ENCODE measurements at regions not wholly inside any gene's neighbourhood (a gene's known extent, or its start where the extent isn't known, plus 50 kb on each side); places are given as distances from the start of the nearest gene placed in this dataset.

DNA sequence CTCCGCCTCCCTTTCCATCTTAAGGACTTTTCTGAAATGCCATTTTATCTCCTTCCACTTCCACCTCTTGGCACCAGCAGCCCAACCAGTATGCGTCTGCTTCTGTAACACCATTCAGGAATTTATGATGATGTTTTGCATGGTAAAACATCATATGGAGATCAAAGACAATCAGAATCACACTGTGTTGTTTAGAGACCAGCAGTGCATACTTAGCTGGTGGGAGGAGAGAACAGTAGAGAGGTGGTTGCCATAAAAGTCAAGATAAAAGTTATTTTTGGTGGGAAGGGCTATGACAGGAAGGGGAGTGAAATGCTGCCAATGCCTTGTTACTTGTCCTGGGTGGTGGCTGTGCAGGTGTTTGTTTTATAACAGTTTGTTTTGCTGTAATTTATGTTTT is 268.0 kb downstream of the OPA1 start:
- peaks cover 5% of the 10 kb centered on the region for H3K4me1 ChIP-seq
- no peak overlapping the region for H3K4me3 ChIP-seq
- DNase-seq (ENCODE audit: low spot score in 2 of 2): no peak
- no peaks in the 10 kb centered on the region for H3K27me3 ChIP-seq
- H3K36me3 ChIP-seq: no peaks in the 10 kb centered on the region
- 82% methylated on average over 2 of the region's 2 CpGs for WGBS
- H3K27ac ChIP-seq: no peak overlapping the region
- no peaks in the 10 kb centered on the region for H3K9me3 ChIP-seq
- no peak for TF ChIP-seq EP300 (IDR thresholded peaks at IDR 0.05)
- TF ChIP-seq, protein P1, sequence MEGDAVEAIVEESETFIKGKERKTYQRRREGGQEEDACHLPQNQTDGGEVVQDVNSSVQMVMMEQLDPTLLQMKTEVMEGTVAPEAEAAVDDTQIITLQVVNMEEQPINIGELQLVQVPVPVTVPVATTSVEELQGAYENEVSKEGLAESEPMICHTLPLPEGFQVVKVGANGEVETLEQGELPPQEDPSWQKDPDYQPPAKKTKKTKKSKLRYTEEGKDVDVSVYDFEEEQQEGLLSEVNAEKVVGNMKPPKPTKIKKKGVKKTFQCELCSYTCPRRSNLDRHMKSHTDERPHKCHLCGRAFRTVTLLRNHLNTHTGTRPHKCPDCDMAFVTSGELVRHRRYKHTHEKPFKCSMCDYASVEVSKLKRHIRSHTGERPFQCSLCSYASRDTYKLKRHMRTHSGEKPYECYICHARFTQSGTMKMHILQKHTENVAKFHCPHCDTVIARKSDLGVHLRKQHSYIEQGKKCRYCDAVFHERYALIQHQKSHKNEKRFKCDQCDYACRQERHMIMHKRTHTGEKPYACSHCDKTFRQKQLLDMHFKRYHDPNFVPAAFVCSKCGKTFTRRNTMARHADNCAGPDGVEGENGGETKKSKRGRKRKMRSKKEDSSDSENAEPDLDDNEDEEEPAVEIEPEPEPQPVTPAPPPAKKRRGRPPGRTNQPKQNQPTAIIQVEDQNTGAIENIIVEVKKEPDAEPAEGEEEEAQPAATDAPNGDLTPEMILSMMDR (IDR thresholded peaks at IDR 0.05): no peak
- TF ChIP-seq POLR2AphosphoS5 (IDR thresholded peaks at IDR 0.05): no peak
- no peak for TF ChIP-seq POLR2A (IDR thresholded peaks at IDR 0.05)

DNA sequence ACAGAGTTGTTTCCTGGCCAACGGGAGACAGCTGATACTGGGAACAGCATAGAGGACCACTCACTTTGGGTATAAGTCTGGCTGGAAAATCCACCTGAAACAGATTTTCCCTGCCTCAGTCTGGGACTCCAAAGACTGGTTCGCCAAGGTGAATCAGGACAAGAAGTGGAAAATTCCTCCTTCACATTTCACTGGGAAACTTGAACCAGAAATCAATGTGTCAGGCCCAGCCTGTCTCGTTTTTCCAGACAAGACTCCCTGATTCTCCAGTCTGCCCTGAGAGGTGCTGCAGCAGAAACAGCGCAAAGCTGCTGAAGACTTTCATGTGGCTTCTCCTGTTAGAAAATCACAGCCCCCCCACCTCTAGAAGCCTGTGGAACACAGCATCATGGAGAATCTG is 269.8 kb downstream of the OPA1 start:
- H3K4me3 ChIP-seq: no peak overlapping the region
- 88% methylated on average over 4 of the region's 4 CpGs for WGBS
- H3K9me3 ChIP-seq: no peaks in the 10 kb centered on the region
- DNase-seq (ENCODE audit: low spot score in 2 of 2): no peak
- TF ChIP-seq EP300 (IDR thresholded peaks at IDR 0.05): no peak
- TF ChIP-seq POLR2AphosphoS5 (IDR thresholded peaks at IDR 0.05): no peak
- TF ChIP-seq POLR2A (IDR thresholded peaks at IDR 0.05): no peak
- TF ChIP-seq, protein P1 (IDR thresholded peaks at IDR 0.05): no peak
- H3K27ac ChIP-seq: no peak overlapping the region
- H3K36me3 ChIP-seq: no peaks in the 10 kb centered on the region
- H3K4me1 ChIP-seq: peaks cover 5% of the 10 kb centered on the region
- H3K27me3 ChIP-seq: no peaks in the 10 kb centered on the region

DNA sequence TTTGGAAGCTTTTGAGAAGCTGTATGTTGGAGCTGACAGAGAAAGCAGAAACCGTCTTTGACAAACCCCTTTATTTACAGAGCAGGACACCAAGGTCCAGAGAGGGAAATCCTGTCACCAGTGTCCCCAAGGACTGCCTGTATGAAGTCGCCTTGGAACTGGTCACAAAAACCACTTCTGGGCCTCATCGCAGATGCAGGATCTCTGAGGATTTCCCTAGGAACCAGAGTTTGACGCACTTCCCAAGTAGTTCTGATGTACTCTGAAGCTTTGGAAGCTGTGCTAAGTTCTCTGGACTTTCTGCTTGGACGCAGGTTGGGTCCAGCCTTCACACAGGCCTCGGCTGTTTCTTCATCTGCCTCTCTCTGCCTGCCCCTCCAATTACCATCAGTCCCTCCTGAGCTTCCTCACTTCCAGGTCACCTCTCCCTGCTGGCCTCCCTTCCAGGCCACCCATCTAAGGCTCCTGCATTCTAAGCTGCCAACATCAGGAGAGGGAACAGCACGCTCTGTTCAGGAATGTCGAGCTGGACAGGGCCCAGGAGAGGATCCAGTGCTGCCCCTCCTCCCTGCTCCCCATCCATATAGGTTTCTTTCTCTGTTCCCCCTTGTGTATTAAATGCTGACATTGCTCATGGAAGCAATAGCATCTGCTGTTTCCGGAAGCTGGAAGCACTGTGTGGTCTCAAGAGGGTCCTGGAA is 270.8 kb downstream of the OPA1 start:
- no peaks in the 10 kb centered on the region for H3K36me3 ChIP-seq
- TF ChIP-seq EP300 (IDR thresholded peaks at IDR 0.05): peak; percentile 84
- TF ChIP-seq POLR2AphosphoS5 (IDR thresholded peaks at IDR 0.05): no peak
- DNase-seq (ENCODE audit: low spot score in 2 of 2): no peak
- H3K4me1 ChIP-seq: peaks cover 2% of the 10 kb centered on the region
- no peak overlapping the region for H3K27ac ChIP-seq
- no peak overlapping the region for H3K4me3 ChIP-seq
- no peaks in the 10 kb centered on the region for H3K27me3 ChIP-seq
- no peaks in the 10 kb centered on the region for H3K9me3 ChIP-seq
- WGBS: 88% methylated on average over 9 of the region's 9 CpGs

DNA sequence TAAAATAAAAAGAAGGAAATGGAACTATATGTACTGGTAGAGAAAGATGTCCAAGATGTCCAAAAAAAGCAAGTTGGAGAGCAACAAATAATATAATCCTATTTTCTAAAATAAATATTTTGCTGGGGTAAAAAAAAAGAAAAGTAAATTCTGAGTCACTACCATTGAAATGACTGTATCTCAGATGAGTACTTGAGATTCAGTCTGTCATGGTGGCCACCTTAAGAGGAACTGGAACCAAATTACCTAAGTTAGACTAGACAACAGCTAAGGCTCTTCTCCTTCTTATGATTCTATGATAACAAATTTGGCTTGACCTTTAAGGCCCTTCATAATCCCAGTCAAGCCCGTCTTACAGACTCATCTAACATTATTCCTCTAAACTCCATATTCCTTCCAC is 270.6 kb upstream of the HES1 start:
- no peaks in the 10 kb centered on the region for H3K9me3 ChIP-seq
- H3K4me1 ChIP-seq: peaks cover 9% of the 10 kb centered on the region
- no peak for DNase-seq (ENCODE audit: low spot score in 2 of 2)
- no peak for TF ChIP-seq POLR2AphosphoS5 (IDR thresholded peaks at IDR 0.05)
- no peak for TF ChIP-seq EP300 (IDR thresholded peaks at IDR 0.05)
- TF ChIP-seq, protein P1 (IDR thresholded peaks at IDR 0.05): no peak
- TF ChIP-seq POLR2A (IDR thresholded peaks at IDR 0.05): no peak
- 100% methylated on average over 1 of the region's 1 CpG for WGBS
- no peak overlapping the region for H3K4me3 ChIP-seq
- H3K27me3 ChIP-seq: peaks cover 5% of the 10 kb centered on the region
- no peaks in the 10 kb centered on the region for H3K36me3 ChIP-seq
- no peak overlapping the region for H3K27ac ChIP-seq

DNA sequence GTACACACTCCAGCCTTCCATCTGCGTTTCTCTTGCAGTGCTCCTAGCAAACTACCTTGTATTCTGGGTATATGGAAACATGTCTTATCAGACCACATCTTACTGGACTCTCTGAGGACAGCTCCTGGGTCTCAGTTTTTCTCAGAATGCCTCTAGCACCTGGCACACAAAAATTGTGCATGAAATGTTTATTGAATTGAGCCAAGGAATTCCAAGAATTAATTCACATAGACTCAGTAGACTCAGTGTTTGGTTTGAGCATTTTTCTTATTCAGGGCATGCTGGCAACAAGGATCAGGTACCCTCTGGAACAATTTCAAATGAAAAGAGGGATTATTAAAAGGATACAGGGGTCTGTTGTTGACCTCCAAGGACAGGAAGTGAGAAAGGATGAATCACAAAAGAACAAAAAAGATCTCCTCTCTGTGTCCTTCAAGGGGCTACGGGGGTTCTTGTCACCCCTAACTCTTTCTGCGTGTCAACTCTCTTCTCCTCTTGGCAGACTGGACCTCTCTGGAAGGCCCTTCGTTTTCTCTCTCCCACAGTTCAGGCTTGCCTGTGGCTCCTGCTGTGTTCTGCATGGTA is 270.0 kb upstream of the HES1 start:
- H3K27ac ChIP-seq: no peak overlapping the region
- H3K36me3 ChIP-seq: no peaks in the 10 kb centered on the region
- DNase-seq (ENCODE audit: low spot score in 2 of 2): no peak
- H3K4me3 ChIP-seq: no peak overlapping the region
- TF ChIP-seq, protein P1 (IDR thresholded peaks at IDR 0.05): no peak
- TF ChIP-seq POLR2AphosphoS5 (IDR thresholded peaks at IDR 0.05) (no peak), EP300 (IDR thresholded peaks at IDR 0.05) (no peak), POLR2A (IDR thresholded peaks at IDR 0.05) (no peak)
- no peaks in the 10 kb centered on the region for H3K9me3 ChIP-seq
- H3K4me1 ChIP-seq: peaks cover 15% of the 10 kb centered on the region
- WGBS: 79% methylated on average over 4 of the region's 4 CpGs
- H3K27me3 ChIP-seq: peaks cover 5% of the 10 kb centered on the region

Data from suprapubic skin (tissue), 4 donors.